ENCODE measurements at regions not wholly inside any gene's neighbourhood (a gene's known extent, or its start where the extent isn't known, plus 50 kb on each side); places are given as distances from the start of the nearest gene placed in this dataset.
"Not testable (repeated sequence)": the region's sequence is repeated elsewhere in the genome, so short reads cannot be mapped to it uniquely, and the experiment has no call there.

DNA sequence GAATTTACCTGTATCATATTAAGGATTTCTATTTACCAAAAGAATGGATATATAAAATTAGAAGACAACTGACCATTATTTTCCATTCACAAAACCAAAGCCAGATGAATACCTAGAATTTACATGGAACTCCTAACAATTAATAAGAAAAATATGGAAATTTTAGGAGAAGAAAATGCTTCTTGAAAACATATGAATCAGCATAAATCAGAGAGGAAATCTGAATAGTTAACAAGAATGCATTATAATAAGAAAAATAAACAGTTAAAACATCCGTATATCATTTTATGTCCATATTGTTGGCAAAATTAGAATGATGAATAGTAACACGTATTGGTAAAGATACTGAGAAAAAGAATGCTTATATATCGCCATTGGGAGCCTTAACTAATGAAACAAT lies 505.5 kb downstream of the NEBL start:
- Histone ChIP-seq H3K4me3 (ENCODE audit: low read depth, low read length) (no peak overlapping the region), H3K36me3 (replicated peaks) (no peaks in the 10 kb centered on the region), H3K27ac (no peak overlapping the region), H3K27me3 (replicated peaks) (no peaks in the 10 kb centered on the region)
- DNase-seq, result no peak
- in situ Hi-C loops (cut with HindIII; ENCODE audit: low pct_ligation_motif_present, low sequenced_read_pairs), result no loop called here
- TF ChIP-seq, protein P1, sequence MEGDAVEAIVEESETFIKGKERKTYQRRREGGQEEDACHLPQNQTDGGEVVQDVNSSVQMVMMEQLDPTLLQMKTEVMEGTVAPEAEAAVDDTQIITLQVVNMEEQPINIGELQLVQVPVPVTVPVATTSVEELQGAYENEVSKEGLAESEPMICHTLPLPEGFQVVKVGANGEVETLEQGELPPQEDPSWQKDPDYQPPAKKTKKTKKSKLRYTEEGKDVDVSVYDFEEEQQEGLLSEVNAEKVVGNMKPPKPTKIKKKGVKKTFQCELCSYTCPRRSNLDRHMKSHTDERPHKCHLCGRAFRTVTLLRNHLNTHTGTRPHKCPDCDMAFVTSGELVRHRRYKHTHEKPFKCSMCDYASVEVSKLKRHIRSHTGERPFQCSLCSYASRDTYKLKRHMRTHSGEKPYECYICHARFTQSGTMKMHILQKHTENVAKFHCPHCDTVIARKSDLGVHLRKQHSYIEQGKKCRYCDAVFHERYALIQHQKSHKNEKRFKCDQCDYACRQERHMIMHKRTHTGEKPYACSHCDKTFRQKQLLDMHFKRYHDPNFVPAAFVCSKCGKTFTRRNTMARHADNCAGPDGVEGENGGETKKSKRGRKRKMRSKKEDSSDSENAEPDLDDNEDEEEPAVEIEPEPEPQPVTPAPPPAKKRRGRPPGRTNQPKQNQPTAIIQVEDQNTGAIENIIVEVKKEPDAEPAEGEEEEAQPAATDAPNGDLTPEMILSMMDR (IDR thresholded peaks at IDR 0.05; ENCODE audit: low read depth, low read length, missing control alignments), result no peak

GRCh38 chr10:20381761-20382160 lies 515.4 kb downstream of the NEBL start:
- no peaks in the 10 kb centered on the region for H3K27me3 ChIP-seq (replicated peaks)
- H3K36me3 ChIP-seq (replicated peaks), result no peaks in the 10 kb centered on the region
- no peak overlapping the region for H3K27ac ChIP-seq

GRCh38 chr10:20380401-20380800 lies 516.7 kb downstream of the NEBL start:
- H3K36me3 ChIP-seq (replicated peaks), result no peaks in the 10 kb centered on the region
- TF ChIP-seq, protein P1 (IDR thresholded peaks at IDR 0.05; ENCODE audit: low read depth, low read length, missing control alignments), result no peak
- no peak for DNase-seq
- in situ Hi-C loops (cut with HindIII; ENCODE audit: low pct_ligation_motif_present, low sequenced_read_pairs), result no loop called here
- no peak overlapping the region for H3K4me3 ChIP-seq (ENCODE audit: low read depth, low read length)
- no peaks in the 10 kb centered on the region for H3K27me3 ChIP-seq (replicated peaks)
- H3K27ac ChIP-seq, result no peak overlapping the region

More at GRCh38 chr10:20381761-20382160, 515.4 kb downstream of the NEBL start:
- TF ChIP-seq, protein P1 (IDR thresholded peaks at IDR 0.05; ENCODE audit: low read depth, low read length, missing control alignments), result no peak
- in situ Hi-C loops (cut with HindIII; ENCODE audit: low pct_ligation_motif_present, low sequenced_read_pairs), result no loop called here
- H3K4me3 ChIP-seq (ENCODE audit: low read depth, low read length), result no peak overlapping the region
- no peak for DNase-seq

DNA sequence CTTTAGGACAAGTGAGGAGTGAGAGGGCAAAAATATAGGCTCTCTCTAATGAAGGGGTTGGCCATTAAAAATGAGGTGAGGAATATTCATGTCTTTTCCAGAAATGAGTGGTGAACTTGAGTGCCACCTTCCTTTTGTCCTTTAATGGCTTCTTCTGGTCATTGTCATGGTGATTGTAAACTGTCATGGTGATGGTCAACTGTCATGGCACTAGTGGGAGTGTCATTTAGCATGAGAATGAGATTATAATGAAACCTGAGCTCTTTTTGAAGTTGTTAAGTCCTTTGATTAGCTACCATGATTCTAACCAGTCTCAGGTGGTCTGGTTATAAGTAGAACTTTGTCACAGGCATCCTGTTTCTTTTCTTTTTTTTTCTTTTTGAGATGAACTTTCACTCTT lies 524.4 kb downstream of the NEBL start:
- TF ChIP-seq, protein P1 (IDR thresholded peaks at IDR 0.05; ENCODE audit: low read depth, low read length, missing control alignments), result no peak
- in situ Hi-C loops (cut with HindIII; ENCODE audit: low pct_ligation_motif_present, low sequenced_read_pairs), result no loop called here
- no peaks in the 10 kb centered on the region for H3K36me3 ChIP-seq (replicated peaks)
- H3K4me3 ChIP-seq (ENCODE audit: low read depth, low read length), result no peak overlapping the region
- H3K27ac ChIP-seq, result no peak overlapping the region
- DNase-seq, result no peak
- no peaks in the 10 kb centered on the region for H3K27me3 ChIP-seq (replicated peaks)

GRCh38 chr10:20370977-20371533 lies 526.1 kb downstream of the NEBL start:
- H3K4me3 ChIP-seq (ENCODE audit: low read depth, low read length); in situ Hi-C loops (cut with HindIII; ENCODE audit: low pct_ligation_motif_present, low sequenced_read_pairs); H3K27me3 ChIP-seq (replicated peaks); DNase-seq; H3K27ac ChIP-seq; H3K36me3 ChIP-seq (replicated peaks): not testable (repeated sequence)

DNA sequence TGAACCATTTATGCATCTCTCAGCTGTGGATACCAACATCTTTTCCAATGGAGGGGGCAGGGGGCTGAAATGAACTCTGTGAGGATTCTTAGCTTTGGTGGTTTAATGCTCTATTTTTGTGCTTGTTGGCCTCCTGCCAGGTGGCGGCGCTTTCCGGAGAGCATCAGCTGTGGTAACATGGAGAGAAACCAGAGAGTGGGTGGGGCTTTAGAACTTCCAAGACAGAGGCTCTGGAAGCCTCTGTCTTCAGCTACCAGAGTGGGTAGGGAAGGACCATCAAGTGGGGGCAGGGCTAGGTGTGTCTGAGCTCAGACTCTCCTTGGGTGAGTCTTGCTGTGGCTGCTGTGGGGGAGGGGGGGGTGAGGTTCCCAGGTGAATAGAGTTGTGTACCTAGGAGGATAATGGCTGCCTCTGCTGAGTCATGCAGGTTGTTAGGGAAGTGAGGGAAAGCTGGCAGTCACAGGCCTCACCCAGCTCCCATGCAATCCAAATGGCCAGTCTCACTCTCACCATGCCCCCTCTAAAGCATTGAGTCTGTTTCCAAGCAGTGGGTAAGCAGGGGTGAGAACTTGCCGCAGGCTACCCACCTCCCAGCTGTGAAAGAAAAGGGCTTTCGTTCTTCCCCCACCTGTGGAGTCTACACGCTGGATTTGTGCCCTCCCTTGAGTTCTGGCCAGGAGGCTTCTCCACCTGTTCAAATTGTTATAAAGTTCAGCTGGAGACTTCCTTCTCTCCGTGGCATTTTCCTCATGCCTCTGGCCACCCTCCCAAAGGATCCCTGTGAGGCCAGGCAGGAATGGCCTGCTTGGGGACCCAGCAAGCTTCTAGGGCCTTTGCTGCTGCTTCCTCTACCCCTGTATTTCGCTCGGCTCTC lies 527.0 kb downstream of the NEBL start:
- H3K27me3 ChIP-seq (replicated peaks), result no peaks in the 10 kb centered on the region
- in situ Hi-C loops (cut with HindIII; ENCODE audit: low pct_ligation_motif_present, low sequenced_read_pairs), result no loop called here
- TF ChIP-seq, protein P1 (IDR thresholded peaks at IDR 0.05; ENCODE audit: low read depth, low read length, missing control alignments), result no peak
- DNase-seq, result no peak
- no peak overlapping the region for H3K27ac ChIP-seq
- no peak overlapping the region for H3K4me3 ChIP-seq (ENCODE audit: low read depth, low read length)
- H3K36me3 ChIP-seq (replicated peaks), result no peaks in the 10 kb centered on the region

All from brain microvascular endothelial cell (primary cell).